Activated CD4-positive, alpha-beta memory T cell treated with anti-CD3 and anti-CD28 coated beads for 36 hours (primary cell): ENCODE measurements at regions not wholly inside any gene's neighbourhood (a gene's known extent, or its start where the extent isn't known, plus 50 kb on each side); places are given as distances from the start of the nearest gene placed in this dataset.
A peak's percentile ranks its signal among the peaks of the same experiment; 100 is the strongest.

ENCODE experiments used
- CTCF ChIA-PET: fragments of 350-600 bp; sonication (Branson Sonifier 250); formaldehyde crosslinking; loops from one replicate; lab custom pipeline; 2021; ENCODE audit warnings: antibody characterized with exemption, inconsistent platforms; lab: Charles Lee
- POLR2A ChIA-PET: fragments of 350-600 bp; sonication (Branson Sonifier 250); formaldehyde crosslinking; loops from one replicate; lab custom pipeline; 2021; ENCODE audit warnings: antibody characterized with exemption; lab: Charles Lee
- DNase-seq: peaks from one replicate; pipeline ENCODE4 v3.0.0-alpha.2; 2020
- H3K27ac Mint-ChIP-seq: one replicate; pipeline ENCODE4 v1.8.0; 2021; ENCODE audit warnings: mixed read lengths
- H3K27me3 Mint-ChIP-seq: one replicate; pipeline ENCODE4 v1.8.0; 2021; ENCODE audit warnings: mixed read lengths
- H3K36me3 Mint-ChIP-seq: one replicate; pipeline ENCODE4 v1.8.0; 2021; ENCODE audit warnings: mixed read lengths
- H3K4me1 Mint-ChIP-seq: one replicate; pipeline ENCODE4 v1.8.0; 2021; ENCODE audit warnings: low read depth, mixed read lengths
- H3K4me3 Mint-ChIP-seq: one replicate; pipeline ENCODE4 v1.8.0; 2021; ENCODE audit warnings: mild to moderate bottlenecking, mixed read lengths
- H3K9me3 Mint-ChIP-seq: one replicate; pipeline ENCODE4 v1.8.0; 2021; ENCODE audit warnings: mixed read lengths
- intact Hi-C: fragments of 100-400 bp; cut with micrococcal nuclease; formaldehyde crosslinking; loops from one replicate; pipeline ENCODE4 v1.15.1; 2023

DNA sequence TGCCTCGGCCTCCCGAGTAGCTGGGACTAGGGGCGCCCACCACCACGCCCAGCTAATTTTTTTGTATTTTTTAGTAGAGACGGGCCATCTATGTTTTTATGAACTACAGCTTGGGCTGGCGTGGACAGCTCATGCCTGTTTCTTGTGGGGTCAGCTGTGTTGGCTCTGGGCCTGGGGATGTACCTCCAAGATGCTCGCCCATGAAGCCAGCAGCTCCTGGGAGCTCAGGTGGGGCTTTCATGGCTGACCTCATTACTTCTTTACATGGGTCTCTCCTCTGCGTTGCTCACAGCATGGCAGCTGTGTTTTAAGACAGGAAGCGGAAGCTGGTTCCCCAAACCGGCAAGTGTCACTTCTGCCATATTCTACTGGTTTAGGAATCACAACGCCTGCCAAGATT is 203.1 kb downstream of the SOX11 start:
- no peak for DNase-seq
- Mint-ChIP-seq H3K27me3 (no peaks in the 10 kb centered on the region), H3K4me3 (no peak overlapping the region), H3K4me1 (no peaks in the 10 kb centered on the region), H3K36me3 (no peaks in the 10 kb centered on the region), H3K9me3 (no peaks in the 10 kb centered on the region), H3K27ac (no peak overlapping the region)
- POLR2A ChIA-PET, result no interaction called here
- intact Hi-C loops, result no loop called here
- CTCF ChIA-PET, result no interaction called here

DNA sequence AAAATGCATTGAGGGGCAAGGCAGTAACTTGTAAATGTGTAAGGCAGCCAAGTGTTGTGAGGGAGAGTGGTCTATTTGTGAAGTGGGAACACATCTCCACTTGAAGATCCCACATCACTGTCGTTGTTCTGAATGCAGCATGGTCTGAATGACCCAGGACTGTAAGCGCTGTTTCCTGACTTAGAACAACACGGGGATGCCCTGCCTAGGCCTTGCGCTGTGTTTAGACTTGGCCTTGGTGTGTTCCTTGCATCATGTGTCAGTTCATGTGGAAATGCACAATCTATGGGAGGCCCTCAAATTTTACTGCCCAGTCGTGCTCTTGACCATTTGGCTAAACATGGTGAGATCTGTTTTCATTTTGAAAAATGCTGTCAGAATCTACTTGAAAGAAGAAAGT is 205.1 kb downstream of the SOX11 start:
- Mint-ChIP-seq H3K36me3 (no peaks in the 10 kb centered on the region), H3K4me1 (no peaks in the 10 kb centered on the region), H3K27me3 (no peaks in the 10 kb centered on the region), H3K9me3 (peaks cover 2% of the 10 kb centered on the region), H3K27ac (no peak overlapping the region), H3K4me3 (no peak overlapping the region)
- DNase-seq, result no peak
- intact Hi-C loops, result no loop called here
- POLR2A ChIA-PET, result no interaction called here
- CTCF ChIA-PET, result no interaction called here

DNA sequence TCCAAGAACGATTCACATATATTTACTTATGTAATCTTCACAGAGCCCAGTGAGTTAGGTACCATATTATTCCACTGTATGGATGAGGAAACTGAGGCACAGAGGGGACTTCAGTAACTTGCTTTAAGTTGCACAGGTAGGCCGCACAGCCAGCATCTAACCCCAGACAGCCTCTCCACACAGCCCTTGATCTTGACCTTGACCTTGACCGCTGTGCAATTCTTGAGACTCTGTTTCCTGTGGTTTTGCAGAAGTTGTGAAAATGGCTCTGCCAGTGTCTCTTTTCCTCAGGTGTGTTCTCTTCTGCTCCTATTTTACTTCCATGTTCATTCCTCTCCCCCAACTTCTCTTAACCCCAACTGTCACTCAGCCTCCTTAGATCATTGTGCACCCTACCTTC is 206.5 kb downstream of the SOX11 start:
- H3K9me3 Mint-ChIP-seq, result peaks cover 2% of the 10 kb centered on the region
- no peak overlapping the region for H3K4me3 Mint-ChIP-seq
- no peak overlapping the region for H3K27ac Mint-ChIP-seq
- CTCF ChIA-PET, result no interaction called here
- DNase-seq, result no peak
- no peaks in the 10 kb centered on the region for H3K4me1 Mint-ChIP-seq
- POLR2A ChIA-PET, result no interaction called here
- H3K36me3 Mint-ChIP-seq, result no peaks in the 10 kb centered on the region
- intact Hi-C loops, result no loop called here
- H3K27me3 Mint-ChIP-seq, result no peaks in the 10 kb centered on the region

DNA sequence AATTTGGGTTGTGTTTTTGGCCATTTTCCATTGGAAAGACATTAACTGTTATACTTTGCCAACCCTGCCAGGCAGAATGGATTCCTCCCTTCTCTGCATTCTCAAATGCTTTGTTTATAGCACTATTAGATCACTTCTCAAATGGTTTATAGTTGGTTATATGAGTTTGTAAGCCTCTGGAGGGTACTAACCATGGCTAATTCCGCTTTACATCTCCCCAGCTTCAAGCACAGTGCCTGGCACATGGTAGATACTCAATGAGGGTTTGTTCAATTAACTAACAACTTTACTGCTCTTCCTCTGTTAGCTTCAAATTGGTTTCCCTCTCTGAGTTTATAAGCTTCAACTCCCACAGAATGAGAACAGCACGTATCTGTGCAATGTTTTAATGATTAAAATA is 213.5 kb downstream of the SOX11 start:
- intact Hi-C loops, result no loop called here
- no peak for DNase-seq
- H3K9me3 Mint-ChIP-seq, result peaks cover 8% of the 10 kb centered on the region
- no peak overlapping the region for H3K27ac Mint-ChIP-seq
- POLR2A ChIA-PET, result no interaction called here
- CTCF ChIA-PET, result no interaction called here
- no peaks in the 10 kb centered on the region for H3K27me3 Mint-ChIP-seq
- no peaks in the 10 kb centered on the region for H3K36me3 Mint-ChIP-seq
- no peaks in the 10 kb centered on the region for H3K4me1 Mint-ChIP-seq
- H3K4me3 Mint-ChIP-seq, result no peak overlapping the region

DNA sequence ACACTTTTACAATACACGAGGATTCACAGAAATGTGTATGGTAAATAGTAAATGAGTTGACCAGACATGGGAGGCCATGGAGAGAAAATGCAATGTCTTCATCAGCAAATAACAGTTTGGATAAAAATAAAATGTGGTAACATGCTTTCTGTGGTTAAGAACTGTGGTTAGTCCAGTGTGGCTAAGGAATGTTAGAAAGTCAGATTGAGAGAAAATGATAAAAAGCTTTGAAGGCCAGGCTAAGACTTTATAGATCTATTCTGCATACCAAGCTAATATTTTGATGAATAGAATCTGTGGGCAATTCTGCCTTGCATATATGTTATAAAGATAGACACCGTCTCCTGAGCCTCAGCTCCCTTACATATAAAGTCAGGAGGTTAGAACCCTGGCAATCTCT is 215.9 kb downstream of the SOX11 start:
- POLR2A ChIA-PET, result no interaction called here
- H3K4me1 Mint-ChIP-seq, result no peaks in the 10 kb centered on the region
- intact Hi-C loops, result no loop called here
- H3K27ac Mint-ChIP-seq, result no peak overlapping the region
- no peak overlapping the region for H3K4me3 Mint-ChIP-seq
- no peaks in the 10 kb centered on the region for H3K36me3 Mint-ChIP-seq
- CTCF ChIA-PET, result interaction anchor here (0.7 kb wide), 1 partner anchor 21 kb away, joined by 3 read pairs; no protein-coding TSS in a partner anchor
- DNase-seq, result no peak
- no peaks in the 10 kb centered on the region for H3K27me3 Mint-ChIP-seq
- peaks cover 6% of the 10 kb centered on the region for H3K9me3 Mint-ChIP-seq

DNA sequence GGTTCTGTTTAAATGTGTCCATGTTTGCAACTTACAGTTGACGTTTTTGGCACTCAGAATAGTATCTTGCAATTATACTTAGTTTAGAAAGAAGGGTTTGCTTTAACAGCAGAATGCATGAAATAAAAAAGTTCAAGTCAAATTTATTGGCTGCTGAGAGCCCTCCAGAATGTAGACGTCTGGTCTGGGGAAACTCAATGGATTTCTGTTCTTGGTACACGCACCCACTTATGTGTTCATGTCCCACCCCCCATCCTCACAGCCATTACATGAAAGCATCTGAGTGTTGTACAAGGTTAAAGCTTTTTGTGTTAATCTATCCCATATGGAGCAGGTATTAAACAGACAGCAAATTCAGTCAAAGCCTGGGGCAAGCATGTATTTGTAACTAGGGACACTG is 219.5 kb downstream of the SOX11 start:
- Mint-ChIP-seq H3K9me3 (peaks cover 2% of the 10 kb centered on the region), H3K4me1 (no peaks in the 10 kb centered on the region), H3K27ac (no peak overlapping the region), H3K36me3 (no peaks in the 10 kb centered on the region), H3K27me3 (no peaks in the 10 kb centered on the region), H3K4me3 (no peak overlapping the region)
- intact Hi-C loops, result no loop called here
- POLR2A ChIA-PET, result no interaction called here
- no peak for DNase-seq
- CTCF ChIA-PET, result no interaction called here

DNA sequence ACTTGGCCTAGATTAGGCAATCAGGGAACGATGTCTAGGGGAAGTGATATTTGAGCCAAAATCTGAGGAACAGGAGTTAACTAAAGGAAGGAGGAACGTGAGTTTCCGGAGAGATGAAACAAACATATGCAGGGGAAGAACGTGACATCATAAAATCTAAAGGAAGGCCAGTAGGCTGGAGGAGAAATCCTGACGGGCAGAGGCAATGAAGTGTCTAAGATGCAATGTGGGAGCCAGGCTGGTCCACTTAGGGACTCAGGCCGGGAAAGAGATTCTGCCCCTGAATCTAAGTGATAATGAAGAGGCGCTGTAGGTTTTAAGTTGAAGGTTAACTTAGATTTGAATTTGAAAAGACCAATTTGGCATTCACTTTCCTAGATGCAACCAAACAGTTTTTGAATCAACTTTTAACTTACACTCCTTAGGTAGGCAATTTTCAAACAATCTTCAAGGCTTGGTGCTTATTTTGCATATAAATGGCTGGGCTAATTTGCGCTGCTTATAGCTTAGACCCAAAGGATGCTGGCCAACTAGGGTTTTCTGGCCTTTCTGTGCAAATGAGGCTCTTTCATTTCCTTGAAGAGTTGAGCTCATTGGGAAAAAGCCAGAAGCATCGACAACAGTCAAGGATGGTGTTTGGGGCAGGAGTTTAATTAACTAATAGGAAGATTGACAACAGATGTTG is 221.7 kb downstream of the SOX11 start:
- ChIA-PET POLR2A (no interaction called here), CTCF (no interaction called here)
- H3K4me1 Mint-ChIP-seq, result no peaks in the 10 kb centered on the region
- H3K4me3 Mint-ChIP-seq, result no peak overlapping the region
- no peaks in the 10 kb centered on the region for H3K9me3 Mint-ChIP-seq
- H3K36me3 Mint-ChIP-seq, result no peaks in the 10 kb centered on the region
- no peak for DNase-seq
- intact Hi-C loops, result no loop called here
- no peaks in the 10 kb centered on the region for H3K27me3 Mint-ChIP-seq
- H3K27ac Mint-ChIP-seq, result no peak overlapping the region

DNA sequence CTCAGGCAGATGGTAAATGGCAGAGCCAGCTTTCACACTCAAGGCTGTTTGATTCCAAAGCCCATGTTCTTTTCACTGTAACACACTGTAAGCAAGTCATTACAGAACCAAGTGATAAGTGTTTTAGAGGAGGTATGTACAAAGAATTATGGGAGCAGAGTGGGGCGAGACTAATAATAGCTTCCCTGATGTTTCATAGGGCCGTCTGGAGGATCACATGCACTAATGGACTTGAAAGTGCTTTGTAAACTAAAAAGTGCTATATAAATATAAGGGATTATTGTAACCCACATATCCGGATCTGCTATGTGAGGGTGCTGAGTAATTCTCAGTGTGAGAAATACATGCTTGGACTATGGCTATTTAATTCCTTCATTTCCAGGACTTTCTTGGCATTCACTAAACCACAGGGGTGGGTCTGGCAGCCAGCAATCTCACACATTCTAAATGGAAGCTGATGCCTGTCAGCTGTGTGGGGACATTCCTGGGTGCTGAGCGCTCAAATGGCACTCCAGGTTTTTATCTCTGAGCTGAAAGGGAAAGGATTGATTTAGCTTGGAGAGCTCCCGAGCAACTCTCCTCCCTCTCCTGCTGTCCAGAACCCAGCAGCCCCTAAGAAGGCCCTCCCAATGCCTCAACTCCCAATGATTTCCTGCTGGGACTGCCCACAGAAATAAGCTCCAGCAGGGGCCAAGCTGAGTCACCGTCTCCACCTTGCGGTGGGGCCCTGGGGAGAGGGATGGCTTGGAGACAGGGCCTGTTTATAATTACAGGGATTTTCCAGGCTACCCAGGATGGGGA is 222.8 kb downstream of the SOX11 start:
- no peaks in the 10 kb centered on the region for H3K9me3 Mint-ChIP-seq
- H3K36me3 Mint-ChIP-seq, result no peaks in the 10 kb centered on the region
- H3K4me3 Mint-ChIP-seq, result no peak overlapping the region
- DNase-seq, result no peak
- intact Hi-C loops, result no loop called here
- CTCF ChIA-PET, result interaction anchor here (1.0 kb wide), 1 partner anchor 9 kb away, joined by 3 read pairs; no protein-coding TSS in a partner anchor
- POLR2A ChIA-PET, result no interaction called here
- H3K27ac Mint-ChIP-seq, result no peak overlapping the region
- no peaks in the 10 kb centered on the region for H3K27me3 Mint-ChIP-seq
- no peaks in the 10 kb centered on the region for H3K4me1 Mint-ChIP-seq

DNA sequence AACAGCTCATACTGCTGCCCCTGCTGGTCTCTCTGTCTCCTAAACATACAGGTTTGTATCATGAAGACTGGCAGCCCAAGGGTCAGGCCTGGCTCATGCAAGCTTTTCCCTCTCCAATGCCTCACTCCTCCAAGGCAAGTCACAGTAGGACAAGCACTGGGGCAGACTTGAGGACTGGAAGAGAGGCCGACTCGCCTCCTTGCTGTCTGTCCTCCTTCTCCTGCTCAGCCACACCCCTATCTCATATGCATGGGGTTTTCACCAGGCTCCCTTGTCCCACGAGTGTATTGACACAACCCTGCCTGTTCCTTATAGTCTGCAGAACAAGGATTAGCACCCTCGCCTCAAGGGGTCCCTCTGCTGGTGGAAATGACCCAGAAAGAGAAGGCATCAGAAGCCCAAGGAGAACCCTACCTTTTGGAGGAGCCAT is 223.7 kb downstream of the SOX11 start:
- DNase-seq, result peak; percentile 16
- no peak overlapping the region for H3K4me3 Mint-ChIP-seq

DNA sequence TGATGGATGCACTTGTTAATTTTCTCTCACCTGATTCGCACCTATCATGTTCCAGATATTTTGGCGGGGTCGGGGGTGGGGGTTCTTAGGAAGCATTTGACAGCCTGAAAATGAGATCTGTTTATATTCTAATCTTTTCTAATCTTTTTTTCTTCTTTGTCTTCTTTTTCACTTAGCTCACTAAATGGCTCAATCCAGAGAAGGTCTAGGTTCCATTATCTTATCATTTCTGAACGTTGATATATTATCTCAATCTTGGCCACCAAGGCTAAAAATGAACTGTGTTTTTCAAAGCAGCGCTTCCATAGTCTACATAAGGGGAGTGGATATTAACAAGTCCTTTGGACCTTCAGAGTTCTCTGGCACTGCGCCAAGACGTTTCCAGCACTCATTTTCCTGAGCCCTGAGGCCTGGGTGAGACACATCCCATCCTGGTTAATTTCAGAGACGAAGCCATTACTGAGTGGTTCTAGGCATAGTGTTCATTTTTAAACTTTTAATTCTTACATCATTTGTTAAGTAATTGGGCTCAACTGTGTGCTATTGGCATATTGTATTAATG is 229.0 kb downstream of the SOX11 start:
- DNase-seq, result no peak
- H3K4me3 Mint-ChIP-seq, result no peak overlapping the region
- H3K4me1 Mint-ChIP-seq, result no peaks in the 10 kb centered on the region
- intact Hi-C loops, result no loop called here
- H3K27ac Mint-ChIP-seq, result no peak overlapping the region
- no peaks in the 10 kb centered on the region for H3K36me3 Mint-ChIP-seq
- no peaks in the 10 kb centered on the region for H3K27me3 Mint-ChIP-seq
- no peaks in the 10 kb centered on the region for H3K9me3 Mint-ChIP-seq
- ChIA-PET POLR2A (no interaction called here), CTCF (no interaction called here)

More for the DNA sequence above, 223.7 kb downstream of the SOX11 start:
- POLR2A ChIA-PET, result no interaction called here
- no peaks in the 10 kb centered on the region for H3K4me1 Mint-ChIP-seq
- no peak overlapping the region for H3K27ac Mint-ChIP-seq
- intact Hi-C loops, result no loop called here
- no peaks in the 10 kb centered on the region for H3K36me3 Mint-ChIP-seq
- no peaks in the 10 kb centered on the region for H3K27me3 Mint-ChIP-seq
- H3K9me3 Mint-ChIP-seq, result no peaks in the 10 kb centered on the region
- CTCF ChIA-PET, result no interaction called here

DNA sequence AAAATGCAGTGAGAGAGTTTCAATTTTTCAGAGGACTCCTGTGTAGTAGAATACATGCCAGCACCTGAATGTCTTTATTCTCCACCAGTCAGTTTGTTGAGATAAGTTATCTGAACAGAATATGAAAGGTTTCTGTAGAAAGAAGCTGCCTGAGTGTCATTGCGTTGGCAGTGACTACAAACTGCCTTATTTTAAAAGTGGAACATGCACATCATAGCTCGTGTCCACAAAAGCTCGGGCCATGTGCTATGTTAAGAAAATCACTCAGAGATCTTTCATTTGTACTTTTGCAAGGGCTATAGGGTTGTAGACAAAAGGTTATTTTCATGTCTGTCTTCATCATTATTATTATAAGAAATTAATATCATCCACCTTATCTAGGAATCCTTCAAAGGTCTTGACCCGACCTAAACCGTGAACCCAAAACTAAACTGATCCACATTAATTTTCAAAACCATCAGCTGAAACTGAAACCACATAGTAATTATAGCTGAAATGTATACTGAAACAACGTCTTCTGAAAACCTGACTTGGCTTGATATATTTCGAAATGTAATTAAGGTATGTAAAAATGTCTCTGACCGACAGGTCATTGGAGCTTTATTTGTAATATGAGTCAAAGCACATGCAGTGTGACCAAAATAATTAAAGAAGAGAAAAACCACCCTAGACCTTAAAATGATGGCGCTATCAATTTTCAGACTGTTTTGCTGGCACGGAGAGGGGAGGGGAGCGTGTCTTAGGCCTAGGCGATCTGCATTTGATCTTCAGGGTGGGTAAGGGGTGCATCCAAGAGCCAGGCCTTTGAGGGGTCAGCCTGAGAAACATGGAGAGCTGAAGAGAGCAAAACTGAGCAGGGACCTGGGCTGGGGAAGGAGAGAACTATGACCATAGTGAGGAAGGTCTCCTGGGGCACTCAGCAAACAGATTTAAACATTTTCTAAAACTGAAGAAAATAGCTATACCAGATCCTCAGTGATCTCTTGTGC is 232.1 kb downstream of the SOX11 start:
- Mint-ChIP-seq H3K36me3 (no peaks in the 10 kb centered on the region), H3K9me3 (no peaks in the 10 kb centered on the region), H3K27ac (no peak overlapping the region), H3K4me1 (no peaks in the 10 kb centered on the region), H3K4me3 (no peak overlapping the region), H3K27me3 (no peaks in the 10 kb centered on the region)
- intact Hi-C loops, result no loop called here
- POLR2A ChIA-PET, result no interaction called here
- CTCF ChIA-PET, result interaction anchor here (0.9 kb wide), 1 partner anchor 9 kb away, joined by 3 read pairs; no protein-coding TSS in a partner anchor
- DNase-seq, result no peak

DNA sequence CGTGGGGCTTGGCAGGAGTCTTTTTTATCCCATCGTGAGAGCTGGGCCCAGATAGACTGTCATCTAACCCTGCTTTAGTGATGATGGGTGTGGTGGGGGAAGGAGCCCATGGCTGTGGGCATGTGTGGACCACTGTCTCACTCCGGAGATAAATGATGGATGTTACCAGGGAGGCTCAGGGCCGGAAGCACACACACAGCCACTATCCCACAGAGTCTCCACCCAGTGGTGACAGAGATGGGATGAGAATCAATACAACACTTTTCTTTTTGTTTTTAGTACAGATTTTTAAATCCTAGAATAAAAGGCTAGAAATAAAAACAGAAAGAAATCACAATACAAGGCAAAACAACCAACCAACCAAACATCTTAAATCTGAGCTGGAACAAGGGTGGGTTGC is 233.4 kb downstream of the SOX11 start:
- Mint-ChIP-seq H3K9me3 (peaks cover 4% of the 10 kb centered on the region), H3K4me3 (no peak overlapping the region), H3K27me3 (no peaks in the 10 kb centered on the region), H3K27ac (no peak overlapping the region), H3K36me3 (no peaks in the 10 kb centered on the region), H3K4me1 (no peaks in the 10 kb centered on the region)
- no peak for DNase-seq
- CTCF ChIA-PET, result no interaction called here
- intact Hi-C loops, result no loop called here
- POLR2A ChIA-PET, result no interaction called here
